ENCODE measurements at regions not wholly inside any gene's neighbourhood (a gene's known extent, or its start where the extent isn't known, plus 50 kb on each side); places are given as distances from the start of the nearest gene placed in this dataset.

DNA sequence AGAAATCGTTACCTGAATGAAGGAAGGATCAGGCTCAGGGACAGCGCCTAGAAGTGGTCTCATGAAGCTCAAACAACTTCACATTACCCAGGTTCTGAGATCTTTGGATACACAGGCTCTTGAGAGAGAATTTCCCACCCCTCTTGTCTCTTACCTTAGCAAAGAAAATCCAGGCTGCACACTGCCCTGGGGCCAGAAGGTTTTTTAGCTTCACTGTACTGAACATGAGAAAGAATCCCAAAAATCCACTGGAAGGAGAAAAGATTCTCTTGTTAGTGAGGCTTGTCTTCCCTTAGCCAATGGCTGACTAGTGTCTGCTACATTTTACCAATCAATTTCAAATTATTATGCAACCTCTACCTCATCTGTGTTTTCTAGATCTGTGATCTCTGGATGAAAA, 101.0 kb upstream of the RIOK3 start:
- Mint-ChIP-seq H3K9me3 (peaks cover 10% of the 10 kb centered on the region), H3K4me3 (no peak overlapping the region), H3K36me3 (ENCODE audit: low read depth) (peaks cover 48% of the 10 kb centered on the region), H3K27me3 (no peaks in the 10 kb centered on the region), H3K4me1 (ENCODE audit: low read depth) (peaks cover 2% of the 10 kb centered on the region), H3K27ac (no peak overlapping the region)
- TF ChIP-seq, protein P1, sequence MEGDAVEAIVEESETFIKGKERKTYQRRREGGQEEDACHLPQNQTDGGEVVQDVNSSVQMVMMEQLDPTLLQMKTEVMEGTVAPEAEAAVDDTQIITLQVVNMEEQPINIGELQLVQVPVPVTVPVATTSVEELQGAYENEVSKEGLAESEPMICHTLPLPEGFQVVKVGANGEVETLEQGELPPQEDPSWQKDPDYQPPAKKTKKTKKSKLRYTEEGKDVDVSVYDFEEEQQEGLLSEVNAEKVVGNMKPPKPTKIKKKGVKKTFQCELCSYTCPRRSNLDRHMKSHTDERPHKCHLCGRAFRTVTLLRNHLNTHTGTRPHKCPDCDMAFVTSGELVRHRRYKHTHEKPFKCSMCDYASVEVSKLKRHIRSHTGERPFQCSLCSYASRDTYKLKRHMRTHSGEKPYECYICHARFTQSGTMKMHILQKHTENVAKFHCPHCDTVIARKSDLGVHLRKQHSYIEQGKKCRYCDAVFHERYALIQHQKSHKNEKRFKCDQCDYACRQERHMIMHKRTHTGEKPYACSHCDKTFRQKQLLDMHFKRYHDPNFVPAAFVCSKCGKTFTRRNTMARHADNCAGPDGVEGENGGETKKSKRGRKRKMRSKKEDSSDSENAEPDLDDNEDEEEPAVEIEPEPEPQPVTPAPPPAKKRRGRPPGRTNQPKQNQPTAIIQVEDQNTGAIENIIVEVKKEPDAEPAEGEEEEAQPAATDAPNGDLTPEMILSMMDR (IDR thresholded peaks at IDR 0.05), result no peak
- DNase-seq, result no peak
- ChIA-PET POLR2A (no interaction called here), CTCF (interaction anchor here (1.0 to 1.6 kb wide), 2 partner anchors 31 to 268 kb away, joined by 3 read pairs; no protein-coding TSS in a partner anchor)
- ATAC-seq, result no peak
- intact Hi-C loops (cut with micrococcal nuclease), result no loop called here

DNA sequence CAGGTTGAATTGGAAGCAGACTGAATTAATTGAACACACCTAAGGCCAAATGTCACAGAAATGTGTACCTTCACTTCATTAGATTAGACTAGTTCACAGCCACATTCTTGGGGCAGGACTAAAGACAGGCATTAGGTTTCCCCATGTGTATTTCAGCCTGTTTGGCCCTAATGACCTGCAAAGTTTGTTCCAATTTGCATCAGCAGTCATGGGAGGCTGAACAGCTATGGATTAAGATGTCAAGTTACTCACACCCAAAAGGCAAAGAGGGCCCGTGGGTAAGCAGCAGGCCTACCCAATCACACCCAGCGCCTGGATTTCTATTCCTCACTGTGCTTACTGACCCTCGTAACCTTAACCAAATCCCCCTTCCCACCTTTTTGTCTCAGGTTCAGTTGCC, 99.6 kb upstream of the RIOK3 start:
- Mint-ChIP-seq H3K36me3 (ENCODE audit: low read depth) (peaks cover 52% of the 10 kb centered on the region), H3K27me3 (no peaks in the 10 kb centered on the region), H3K9me3 (peaks cover 10% of the 10 kb centered on the region), H3K4me3 (no peak overlapping the region), H3K27ac (no peak overlapping the region), H3K4me1 (ENCODE audit: low read depth) (peaks cover 6% of the 10 kb centered on the region)
- ChIA-PET CTCF (interaction anchor here (1.6 kb wide), 1 partner anchor 32 kb away, joined by 3 read pairs; no protein-coding TSS in a partner anchor), POLR2A (no interaction called here)
- DNase-seq, result no peak
- TF ChIP-seq, protein P1 (IDR thresholded peaks at IDR 0.05), result no peak
- intact Hi-C loops (cut with micrococcal nuclease), result no loop called here
- no peak for ATAC-seq

DNA sequence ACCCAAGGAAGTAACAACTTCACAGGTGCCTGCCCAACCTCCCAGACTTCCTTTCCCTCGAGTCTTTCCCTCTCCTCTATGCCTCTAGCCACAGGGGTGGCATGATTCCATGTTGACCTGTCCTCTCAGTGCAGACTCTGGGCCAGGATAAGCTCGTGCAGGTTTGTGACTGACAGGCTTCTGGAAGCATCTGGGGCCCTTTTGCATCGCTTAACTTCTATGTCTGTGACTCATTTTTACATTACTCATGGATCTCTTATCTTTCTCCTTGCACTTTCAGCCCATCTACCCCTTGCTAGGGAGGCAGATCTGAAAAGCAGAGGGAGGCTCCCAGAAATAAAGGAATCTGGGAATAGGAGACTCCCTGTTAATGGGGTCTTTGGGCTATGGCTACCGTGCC, 98.5 kb upstream of the RIOK3 start:
- POLR2A ChIA-PET, result no interaction called here
- Mint-ChIP-seq H3K36me3 (ENCODE audit: low read depth) (peaks cover 45% of the 10 kb centered on the region), H3K9me3 (peaks cover 9% of the 10 kb centered on the region), H3K4me1 (ENCODE audit: low read depth) (peaks cover 15% of the 10 kb centered on the region), H3K4me3 (no peak overlapping the region), H3K27me3 (no peaks in the 10 kb centered on the region), H3K27ac (no peak overlapping the region)
- TF ChIP-seq, protein P1 (IDR thresholded peaks at IDR 0.05), result no peak
- CTCF ChIA-PET, result interaction anchor here (0.6 kb wide), 1 partner anchor 228 kb away, joined by 3 read pairs; no protein-coding TSS in a partner anchor
- ATAC-seq, result no peak
- intact Hi-C loops (cut with micrococcal nuclease), result loop anchor here (5.0 kb wide), 1 partner anchor 222 kb away; no protein-coding TSS in a partner anchor
- no peak for DNase-seq

DNA sequence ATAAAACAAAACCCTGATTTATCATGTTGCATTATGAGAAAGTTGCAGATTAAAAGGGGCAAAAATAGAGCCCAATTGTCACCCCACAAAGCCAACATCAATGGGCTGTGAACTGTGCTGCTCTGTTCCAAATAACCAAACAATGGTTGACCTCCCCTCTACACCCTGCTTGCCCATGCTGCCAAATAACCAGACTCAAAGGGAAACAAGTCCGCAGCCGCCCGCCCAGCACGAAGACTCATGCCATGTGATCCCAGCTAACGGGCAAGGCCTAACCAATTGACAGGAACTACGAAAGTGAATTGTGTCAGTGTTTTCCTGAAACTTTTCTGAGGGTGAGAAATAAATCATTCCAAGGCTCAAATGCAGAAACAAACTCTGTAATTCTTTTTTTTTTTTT, 97.9 kb upstream of the RIOK3 start:
- ChIA-PET POLR2A (no interaction called here), CTCF (interaction anchor here (0.6 kb wide), 1 partner anchor 228 kb away, joined by 3 read pairs; no protein-coding TSS in a partner anchor)
- peaks cover 4% of the 10 kb centered on the region for H3K9me3 Mint-ChIP-seq
- ATAC-seq, result no peak
- no peak overlapping the region for H3K27ac Mint-ChIP-seq
- no peak for DNase-seq
- intact Hi-C loops (cut with micrococcal nuclease), result loop anchor here (5.0 kb wide), 1 partner anchor 223 kb away; no protein-coding TSS in a partner anchor
- no peak overlapping the region for H3K4me3 Mint-ChIP-seq
- TF ChIP-seq, protein P1 (IDR thresholded peaks at IDR 0.05), result no peak
- H3K36me3 Mint-ChIP-seq (ENCODE audit: low read depth), result peaks cover 40% of the 10 kb centered on the region
- H3K27me3 Mint-ChIP-seq, result no peaks in the 10 kb centered on the region
- H3K4me1 Mint-ChIP-seq (ENCODE audit: low read depth), result peaks cover 15% of the 10 kb centered on the region

GRCh38 chr18:23356424-23356823, 96.7 kb upstream of the RIOK3 start:
- Mint-ChIP-seq H3K4me1 (ENCODE audit: low read depth) (peaks cover 15% of the 10 kb centered on the region), H3K27me3 (no peaks in the 10 kb centered on the region), H3K36me3 (ENCODE audit: low read depth) (peaks cover 31% of the 10 kb centered on the region), H3K9me3 (no peaks in the 10 kb centered on the region), H3K27ac (no peak overlapping the region), H3K4me3 (no peak overlapping the region)
- TF ChIP-seq, protein P1 (IDR thresholded peaks at IDR 0.05), result no peak
- intact Hi-C loops (cut with micrococcal nuclease), result loop anchor here (5.0 kb wide), 1 partner anchor 224 kb away; no protein-coding TSS in a partner anchor
- ChIA-PET CTCF (no interaction called here), POLR2A (no interaction called here)
- ATAC-seq (no peak), DNase-seq (no peak)

Data from activated CD8-positive, alpha-beta T cell treated with anti-CD3 and anti-CD28 coated beads for 36 hours (primary cell).